ENCODE measurements at regions not wholly inside any gene's neighbourhood (a gene's known extent, or its start where the extent isn't known, plus 50 kb on each side); places are given as distances from the start of the nearest gene placed in this dataset.

DNA sequence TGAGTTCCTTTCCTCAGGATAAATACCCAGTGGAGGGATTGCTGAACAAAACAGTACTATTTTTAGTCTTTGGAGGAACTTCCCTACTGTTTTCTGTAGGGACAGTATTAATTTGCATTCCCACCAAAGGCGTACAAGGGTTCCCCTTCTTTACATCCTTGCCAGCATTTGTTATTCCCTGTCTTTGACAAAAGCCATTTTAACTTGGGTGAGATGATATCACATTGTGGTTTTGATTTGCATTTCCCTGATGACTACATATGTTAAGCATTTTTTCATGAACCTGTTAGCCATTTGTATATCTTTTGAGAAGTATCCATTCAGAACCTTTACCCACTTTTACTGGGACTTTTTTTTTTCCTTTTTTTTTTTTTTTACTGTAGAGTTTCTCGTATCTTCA, 126.2 kb upstream of the ANXA10 start:
- Histone ChIP-seq H2BK12ac (ENCODE audit: low read depth, low read length) (no peak overlapping the region), H3K79me2 (ENCODE audit: control insufficient read depth in 1 of 2, insufficient read depth in 2 of 2, low read length in 2 of 2) (no peaks in the 10 kb centered on the region), H2AK5ac (ENCODE audit: low read depth, low read length) (no peak overlapping the region), H3K27ac (ENCODE audit: low read depth, low read length) (no peak overlapping the region), H3K36me3 (ENCODE audit: control insufficient read depth in 2 of 4, insufficient read depth in 4 of 4, low read length in 3 of 4) (no peaks in the 10 kb centered on the region), H3K79me1 (ENCODE audit: low read depth, low read length) (no peaks in the 10 kb centered on the region), H3K27me3 (replicated peaks in 1 of 4; ENCODE audit: control insufficient read depth in 3 of 4, extremely low read depth in 1 of 4, insufficient read depth in 3 of 4, low read length in 3 of 4) (no peaks in the 10 kb centered on the region), H3K18ac (ENCODE audit: extremely low read depth, low read length) (no peak overlapping the region), H3K9me3 (ENCODE audit: insufficient read depth in 2 of 2, low read depth in 1 of 2, low read length in 1 of 2) (no peaks in the 10 kb centered on the region; a peak in 1 of 4 replicates), H3K4me3 (ENCODE audit: extremely low read depth in 1 of 4, insufficient read depth in 2 of 4, low read depth in 3 of 4, low read length in 4 of 4) (no peak overlapping the region), H2BK5ac (ENCODE audit: low read depth, low read length) (no peak overlapping the region), H2BK15ac (ENCODE audit: low read length) (no peak overlapping the region), H3K4ac (replicated peaks; ENCODE audit: insufficient read length, low read depth, low read length) (no peak overlapping the region), H4K20me1 (replicated peaks in 1 of 2; ENCODE audit: control insufficient read depth in 1 of 2, insufficient read depth in 2 of 2, low read length in 2 of 2) (no peaks in the 10 kb centered on the region), H3K23ac (ENCODE audit: insufficient read length) (no peak overlapping the region), H3K56ac (replicated peaks; ENCODE audit: insufficient read length, low read depth, low read length) (no peak overlapping the region), H3K4me2 (ENCODE audit: insufficient read depth in 1 of 2, low read depth in 2 of 2, low read length in 2 of 2) (0 out of 4 replicates have a peak overlapping the region, but pooled peaks of 1 of the 2 experiments have one; percentile 42), H4K91ac (replicated peaks; ENCODE audit: insufficient read length, low read length) (no peak overlapping the region), H2BK120ac (replicated peaks; ENCODE audit: low read depth, low read length) (no peak overlapping the region), H4K5ac (ENCODE audit: insufficient read length, low read depth, low read length) (no peak overlapping the region), H2AFZ (ENCODE audit: low read length) (no peak overlapping the region), H2BK20ac (ENCODE audit: low read length) (no peak overlapping the region), H3K4me1 (replicated peaks in 1 of 4; ENCODE audit: control insufficient read depth in 3 of 4, insufficient read depth in 4 of 4, low read length in 3 of 4) (peaks cover 0 to 2% (median 0%) of the 10 kb centered on the region in 4 experiments; a peak in 1 of 7 replicates), H4K8ac (ENCODE audit: extremely low read depth, insufficient read depth, low read length) (no peak overlapping the region), H3K14ac (ENCODE audit: insufficient read length) (no peak overlapping the region), H3K9ac (replicated peaks in 1 of 4; ENCODE audit: extremely low read depth in 1 of 4, low read depth in 3 of 4, low read length in 3 of 4) (no peak overlapping the region), H3K23me2 (ENCODE audit: low read depth, low read length) (no peaks in the 10 kb centered on the region)
- 50% methylated on average over 2 of the region's 2 CpGs; no CpG with 5 or more reads in 1 of the 2 experiments for WGBS, 2 experiments (ENCODE audit: extremely low coverage in 1 of 2, insufficient coverage in 1 of 2, insufficient read length in 1 of 2, insufficient replicate concordance in 2 of 2, low coverage in 1 of 2, low lambda C conversion rate in 2 of 2, missing lambda C conversion rate in 1 of 2)
- ChIA-PET CTCF (ENCODE audit: partially characterized antibody) (no interaction called here), POLR2A (ENCODE audit: partially characterized antibody) (no interaction called here)
- no peak for DNase-seq (ENCODE audit: low read depth in 1 of 2, low spot score in 2 of 2)
- FAIRE-seq = no peak
- TF ChIP-seq TBP (IDR thresholded peaks at IDR 0.05; ENCODE audit: low read depth, low read length) (no peak), SIX5 (IDR thresholded peaks at IDR 0.05; ENCODE audit: low read depth, low read length) (no peak), KDM1A (IDR thresholded peaks at IDR 0.05; ENCODE audit: borderline replicate concordance, low read length) (no peak), RNF2 (IDR thresholded peaks at IDR 0.05; ENCODE audit: borderline replicate concordance, low read depth, low read length, missing control alignments, poor library complexity, severe bottlenecking) (no peak)
